Colon (tissue), 2 donors: ENCODE measurements at regions not wholly inside any gene's neighbourhood (a gene's known extent, or its start where the extent isn't known, plus 50 kb on each side); places are given as distances from the start of the nearest gene placed in this dataset.
"Not testable (repeated sequence)": the region's sequence is repeated elsewhere in the genome, so short reads cannot be mapped to it uniquely, and the experiment has no call there.

Experiments used
- FAIRE-seq: peaks from 2 replicates; lab custom pipeline; 2012; peaks lifted over from hg19 to GRCh38; lab: Jason Lieb, UNC
- donor health status: control.
- donor health status: control.

DNA sequence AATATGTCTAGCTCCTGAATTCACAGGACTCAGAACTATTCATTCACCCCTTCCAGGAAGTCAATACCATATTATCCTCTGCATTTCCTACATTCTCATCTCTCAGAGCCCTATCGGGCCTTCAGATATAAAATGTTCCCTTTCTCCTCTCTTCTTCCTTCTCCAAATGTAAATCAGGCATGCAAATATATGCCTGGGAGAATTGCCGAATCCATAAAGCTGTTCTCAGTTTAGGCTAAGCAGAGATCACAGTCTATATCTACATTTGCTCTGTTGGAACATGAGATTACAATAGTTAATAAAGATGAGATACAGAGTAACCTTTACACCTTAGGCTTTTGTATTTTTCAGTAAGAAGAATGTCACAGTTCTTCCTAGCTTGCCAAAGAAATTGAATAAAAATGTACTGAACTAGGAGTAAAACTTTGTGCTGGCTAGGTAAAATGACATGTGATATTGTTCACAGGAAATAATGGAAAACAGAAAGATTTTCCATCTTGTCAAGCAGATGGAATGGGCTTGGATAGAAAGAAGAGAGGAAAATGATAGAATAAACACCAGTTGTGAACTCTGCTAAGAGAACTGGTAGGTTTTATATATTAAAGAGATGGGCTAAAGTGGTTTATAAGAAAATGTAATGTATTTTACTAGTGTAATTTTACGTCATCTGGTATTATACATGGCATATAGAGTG lies 161.5 kb downstream of the NRIP1 start:
- no peak for FAIRE-seq

- no peak for FAIRE-seq
Measured at GRCh38 chr21:14901482-14901958, 163.3 kb downstream of the NRIP1 start.

GRCh38 chr21:14900611-14901010 lies 164.2 kb downstream of the NRIP1 start:
- FAIRE-seq: no peak

DNA sequence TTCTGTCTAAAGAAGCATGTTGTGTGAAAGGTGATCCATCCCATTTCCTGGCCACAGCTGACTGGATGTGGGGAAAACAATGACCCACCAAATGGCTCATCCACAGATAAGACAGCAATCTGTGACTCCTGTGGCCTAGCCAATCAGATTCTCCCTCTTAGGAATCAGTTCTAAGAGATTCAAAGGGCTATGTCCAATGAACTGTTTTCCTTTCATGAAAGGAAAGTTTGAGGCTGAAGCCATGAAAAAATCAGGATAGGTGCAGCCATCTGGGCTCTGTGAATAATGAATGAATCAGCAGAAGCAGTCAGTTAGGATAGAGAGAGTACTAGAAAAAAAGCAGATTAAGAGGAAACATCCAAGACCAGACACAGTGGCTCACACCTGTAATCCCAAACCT lies 164.7 kb downstream of the NRIP1 start:
- FAIRE-seq: no peak

DNA sequence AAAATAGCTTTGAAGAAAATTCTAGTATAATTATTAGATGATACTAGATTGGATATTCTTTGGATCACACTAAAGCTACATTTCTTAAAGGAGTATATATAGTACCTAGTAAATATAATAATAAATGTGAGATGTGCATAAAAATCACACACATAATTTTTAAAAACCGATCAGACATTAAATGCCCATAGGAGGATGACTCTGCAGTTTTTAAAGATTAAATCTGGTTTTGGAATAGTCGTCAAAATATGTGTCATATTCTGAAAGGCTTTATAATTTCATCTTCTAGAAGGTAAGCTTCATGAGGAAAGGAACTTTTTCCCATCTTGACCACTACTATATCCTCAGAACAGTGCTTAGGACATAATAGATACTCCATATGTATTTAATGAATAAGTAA lies 169.0 kb downstream of the NRIP1 start:
- no peak for FAIRE-seq

DNA sequence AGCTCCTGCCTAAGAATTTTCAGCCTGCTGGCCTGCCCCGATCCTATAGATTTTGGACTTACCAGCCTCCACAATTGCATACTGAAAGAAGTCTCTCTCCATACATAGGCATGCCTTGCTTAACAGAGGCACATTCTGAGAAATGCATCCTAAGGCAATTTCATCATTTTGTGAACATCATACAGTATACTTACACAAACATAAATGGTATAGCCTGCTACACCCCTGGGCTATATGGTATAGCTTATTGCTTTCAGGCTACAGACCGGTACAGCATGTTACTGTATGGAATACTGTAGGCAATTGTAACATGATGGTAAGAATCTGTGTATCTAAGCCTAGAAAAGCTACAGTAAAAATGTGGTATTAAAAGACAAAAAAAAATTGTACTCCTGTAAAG lies 174.7 kb downstream of the NRIP1 start:
- FAIRE-seq: no peak

DNA sequence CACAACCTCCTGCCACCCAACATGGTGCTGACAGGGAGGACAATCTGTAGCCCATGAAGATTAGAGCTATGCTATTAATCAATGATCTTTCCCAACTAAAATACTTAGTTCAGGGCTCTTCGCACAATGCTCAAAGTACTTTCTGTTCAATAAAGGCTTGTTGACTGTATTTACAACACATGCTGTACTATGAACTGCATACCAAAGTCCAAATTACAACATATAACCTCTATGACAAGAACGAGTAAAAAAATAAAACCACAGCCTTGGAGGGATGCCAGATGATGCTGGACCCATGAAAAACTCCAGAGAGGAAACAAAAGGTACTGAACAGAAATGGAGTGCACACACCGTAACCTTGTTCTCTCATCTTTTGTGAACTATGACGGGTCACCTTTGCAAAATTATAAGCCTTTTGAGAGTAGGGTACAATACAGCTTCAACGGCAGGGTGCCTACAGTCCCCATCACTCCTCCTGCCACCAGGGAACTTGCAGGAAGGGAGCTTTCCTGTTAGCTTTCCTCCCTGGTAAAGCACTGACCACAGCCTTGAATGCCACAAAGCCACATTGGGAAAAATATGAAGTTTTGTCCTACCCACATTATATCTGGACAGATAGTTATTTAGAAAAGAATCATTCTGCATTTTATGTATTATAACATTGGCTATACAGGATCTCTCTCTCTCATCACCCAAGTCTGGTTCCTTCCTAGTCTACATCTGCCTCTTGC lies 175.6 kb downstream of the NRIP1 start:
- no peak for FAIRE-seq

- FAIRE-seq: no peak
Measured at GRCh38 chr21:14888202-14888601, 176.6 kb downstream of the NRIP1 start.

GRCh38 chr21:14886001-14886400 lies 178.8 kb downstream of the NRIP1 start:
- no peak for FAIRE-seq

GRCh38 chr21:14883351-14883750 lies 181.4 kb downstream of the NRIP1 start:
- FAIRE-seq: no peak

DNA sequence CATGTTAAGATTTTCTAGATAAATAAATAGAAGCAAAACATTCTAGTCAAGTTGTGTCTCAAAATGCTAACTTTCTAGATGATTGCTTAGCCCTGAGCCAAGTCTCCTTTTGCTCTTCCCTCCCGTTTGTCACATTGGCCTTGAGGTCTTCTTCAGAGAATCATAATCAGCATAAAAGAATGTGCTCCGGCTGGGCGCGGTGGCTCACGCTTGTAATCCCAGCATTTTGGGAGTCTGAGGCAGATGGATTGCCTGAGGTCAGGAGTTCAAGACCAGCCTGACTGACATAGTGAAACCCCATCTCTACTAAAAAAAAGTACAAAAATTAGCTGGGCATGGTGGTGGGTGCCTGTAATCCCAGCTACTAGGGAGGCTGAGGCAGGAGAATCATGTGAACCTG lies 182.3 kb downstream of the NRIP1 start:
- not testable (repeated sequence) for FAIRE-seq

DNA sequence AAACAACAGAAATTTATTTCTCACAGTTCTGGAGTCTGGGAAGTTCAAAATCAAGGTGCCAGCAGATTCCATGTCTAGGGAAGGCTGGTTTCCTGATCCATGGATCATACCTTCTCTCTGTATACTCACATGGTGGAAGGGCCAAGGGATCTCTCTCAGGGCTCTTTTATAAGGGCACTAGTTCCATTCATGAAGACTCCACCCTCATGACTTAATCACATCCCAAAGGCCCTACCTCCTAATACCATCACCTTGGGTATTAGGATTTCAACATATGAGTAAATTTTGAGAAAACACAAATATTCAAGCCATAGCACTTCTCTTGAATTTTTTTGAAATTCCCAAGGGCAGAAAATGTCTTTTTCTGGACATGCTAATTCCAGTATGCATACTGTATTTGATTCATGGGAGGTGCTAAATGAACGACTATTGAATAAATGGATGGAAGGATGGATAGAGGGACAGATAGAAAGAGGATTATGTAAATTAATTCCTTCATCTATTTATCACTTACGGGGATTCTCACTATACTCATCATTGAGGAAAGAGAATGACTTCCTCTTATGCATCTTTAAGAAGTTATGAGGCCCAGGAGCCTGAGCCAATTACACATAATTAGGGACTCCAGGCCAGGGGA lies 182.8 kb downstream of the NRIP1 start:
- FAIRE-seq: no peak

DNA sequence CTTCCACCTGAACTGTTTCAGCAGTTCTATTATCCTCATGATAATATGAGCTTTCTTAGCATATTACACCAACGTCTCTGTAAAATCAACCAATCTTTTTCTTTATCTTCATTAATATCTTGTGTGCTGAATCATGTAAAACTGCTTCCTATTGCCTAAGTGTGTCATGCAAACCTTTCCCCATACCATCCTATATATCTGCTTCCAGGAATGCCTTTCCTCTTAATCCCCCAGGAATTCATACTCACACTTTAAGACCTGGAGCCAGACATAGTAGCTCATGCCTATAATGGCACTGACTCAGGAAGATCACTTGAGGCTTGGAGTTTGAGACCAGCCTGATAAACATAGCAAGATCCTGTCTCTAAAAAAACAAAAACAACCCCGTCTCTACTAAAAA lies 183.9 kb downstream of the NRIP1 start:
- FAIRE-seq: no peak

- FAIRE-seq: no peak
Measured at GRCh38 chr21:14879458-14879857, 185.3 kb downstream of the NRIP1 start.

- FAIRE-seq: no peak
Measured at GRCh38 chr21:14878971-14879370, 185.8 kb downstream of the NRIP1 start.

GRCh38 chr21:14877581-14878228 lies 187.1 kb downstream of the NRIP1 start:
- FAIRE-seq: no peak

- FAIRE-seq: no peak
Measured at GRCh38 chr21:14876524-14876840, 188.3 kb downstream of the NRIP1 start.

DNA sequence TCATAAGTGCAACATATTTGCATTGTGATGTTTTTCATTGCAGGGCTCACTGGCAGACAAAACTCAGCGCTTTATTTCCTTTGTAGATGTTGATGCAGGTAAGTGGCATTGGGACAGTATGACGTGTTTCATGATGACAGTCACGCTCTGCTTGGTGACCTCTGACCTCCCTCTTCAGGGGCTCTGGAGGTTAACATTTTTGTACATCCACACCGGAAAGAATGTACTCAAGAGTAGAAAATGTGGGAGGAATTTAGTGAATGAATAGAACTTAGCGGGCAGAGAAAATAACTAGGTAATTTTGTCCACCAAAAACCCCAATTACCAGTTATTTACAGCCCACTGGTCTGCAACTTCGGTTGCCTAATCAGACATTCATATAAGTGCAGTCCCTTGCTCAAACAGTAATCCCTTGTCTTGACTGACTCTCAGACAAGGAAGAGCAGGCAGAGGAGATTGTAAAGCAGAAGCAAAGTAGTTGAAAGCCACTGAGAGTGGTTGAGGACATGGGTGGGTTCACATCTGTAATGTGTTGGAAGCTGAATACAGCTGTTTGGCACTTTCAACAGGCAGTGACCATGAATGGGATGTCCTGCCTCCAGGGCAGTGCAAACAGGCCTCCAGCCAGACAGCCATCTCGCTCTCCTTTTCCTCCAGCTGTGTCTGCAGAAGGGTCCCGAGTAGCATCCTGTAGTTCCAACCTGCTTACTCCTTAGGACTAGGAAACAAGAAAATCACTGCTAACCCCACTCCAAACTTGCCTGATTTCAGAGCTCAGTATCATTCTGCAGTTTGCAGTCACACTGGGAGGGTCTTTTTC lies 188.9 kb downstream of the NRIP1 start:
- no peak for FAIRE-seq

GRCh38 chr21:14875186-14875585 lies 189.6 kb downstream of the NRIP1 start:
- no peak for FAIRE-seq

- FAIRE-seq: no peak
Measured at GRCh38 chr21:14874379-14874778, 190.4 kb downstream of the NRIP1 start.

- no peak for FAIRE-seq
Measured at GRCh38 chr21:14871861-14872260, 192.9 kb downstream of the NRIP1 start.

DNA sequence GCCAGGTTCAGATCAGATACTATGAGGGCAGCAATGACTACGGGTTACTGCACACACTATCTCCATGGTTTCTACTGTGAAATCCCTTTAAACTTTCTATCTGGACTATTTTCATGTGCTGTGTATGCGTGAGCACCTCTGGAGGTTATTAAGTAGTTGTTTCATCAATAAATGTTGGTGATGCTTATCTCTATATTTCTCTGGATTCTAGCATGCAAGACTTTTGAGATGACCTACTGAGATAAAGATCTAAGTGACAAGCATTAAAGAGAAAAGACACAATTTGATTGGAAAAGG lies 194.0 kb downstream of the NRIP1 start:
- no peak for FAIRE-seq
